Stimulated activated CD8-positive, alpha-beta memory T cell treated with anti-CD3 and anti-CD28 coated beads, Interleukin-15, amount 100 ng/mL, for 4 hours (primary cell): ENCODE measurements at regions not wholly inside any gene's neighbourhood (a gene's known extent, or its start where the extent isn't known, plus 50 kb on each side); places are given as distances from the start of the nearest gene placed in this dataset.

ENCODE experiments used
- DNase-seq, 2 donors: peaks; one replicate each; pipeline ENCODE4 v3.0.0-alpha.2; 2020; ENCODE audit warnings: low read depth in 2 of 2

- no peak for DNase-seq
These were observed 455.0 kb upstream of the GJE1 start for GRCh38 chr6:141677598-141678211.

- no peak for DNase-seq
These were observed 456.8 kb upstream of the GJE1 start for GRCh38 chr6:141675957-141676356.

- DNase-seq = no peak
These were observed 463.6 kb upstream of the GJE1 start for GRCh38 chr6:141669141-141669540.

DNA sequence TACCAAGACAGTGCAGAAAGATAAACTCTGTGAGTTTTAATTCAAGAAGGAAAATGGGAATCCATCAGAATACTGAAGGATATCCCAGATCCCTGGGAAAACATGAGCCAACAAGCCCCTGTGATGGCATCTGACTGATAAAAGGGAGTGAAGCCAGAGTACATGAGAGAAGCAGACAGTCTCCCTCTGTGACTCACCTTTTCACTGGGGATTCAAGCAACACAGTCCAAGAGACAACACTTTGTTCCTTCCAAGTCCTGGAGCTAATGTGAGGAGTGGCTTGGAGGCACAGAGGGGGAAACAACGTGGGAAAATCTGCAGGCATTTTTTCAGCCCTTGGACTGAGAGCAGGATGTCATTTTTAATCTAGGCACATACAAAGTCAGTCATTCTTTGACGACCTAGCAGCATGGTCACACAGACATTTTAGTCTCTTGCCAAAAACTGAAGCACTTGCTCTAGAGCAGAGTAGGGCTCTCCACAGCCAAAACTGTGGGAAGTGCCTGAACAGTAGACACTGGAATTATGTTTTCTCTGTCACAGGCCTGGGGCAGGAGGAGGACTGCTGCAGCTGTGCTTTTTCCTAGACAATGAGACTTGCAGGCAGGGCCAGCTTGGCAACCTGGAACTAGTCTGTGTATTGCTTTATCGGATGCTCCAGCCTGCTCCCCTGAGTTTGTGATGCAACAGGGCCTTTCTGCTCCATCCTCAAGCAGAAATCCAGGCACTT, 465.0 kb upstream of the GJE1 start:
- DNase-seq = no peak

GRCh38 chr6:141666187-141666586, 466.5 kb upstream of the GJE1 start:
- DNase-seq = no peak

GRCh38 chr6:141664744-141665143, 468.0 kb upstream of the GJE1 start:
- DNase-seq = no peak

- DNase-seq = no peak
These were observed 473.1 kb upstream of the GJE1 start for GRCh38 chr6:141659582-141659981.

DNA sequence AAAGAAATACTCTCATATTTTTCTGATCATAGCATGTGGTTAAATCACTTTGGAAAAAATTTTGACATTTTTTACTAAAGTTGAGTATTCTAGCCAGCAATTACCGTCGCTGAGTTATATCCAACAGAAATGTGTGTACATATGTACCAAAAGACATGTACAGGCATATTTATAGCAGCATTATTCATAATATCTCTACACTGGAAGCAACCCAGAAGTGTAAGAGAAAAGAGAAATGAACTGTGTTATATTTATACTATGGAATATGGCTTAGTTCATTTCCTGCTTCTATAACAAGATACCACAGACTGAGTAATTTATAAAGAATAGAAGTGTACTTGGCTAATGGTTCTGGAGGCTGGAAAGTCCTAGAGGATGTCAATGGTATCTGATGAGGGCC, 474.0 kb upstream of the GJE1 start:
- DNase-seq = no peak

DNA sequence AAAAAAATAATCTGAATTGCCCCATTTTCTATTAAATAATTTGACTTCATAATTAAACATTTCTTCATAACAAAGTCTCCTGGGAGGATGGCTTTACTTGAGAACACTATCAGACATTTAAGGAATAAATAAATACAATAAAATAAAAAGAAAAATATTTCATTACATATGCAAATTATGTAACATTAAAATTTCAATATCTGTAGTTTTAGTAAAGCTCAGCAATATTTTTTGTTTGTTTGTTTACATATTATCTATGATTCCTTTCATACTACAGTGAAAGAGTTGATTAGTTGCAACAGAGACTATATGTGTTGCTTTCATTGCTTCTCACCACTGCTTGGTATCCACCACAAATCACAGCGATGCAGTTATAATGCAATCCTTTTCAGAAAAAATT, 474.9 kb upstream of the GJE1 start:
- no peak for DNase-seq

DNA sequence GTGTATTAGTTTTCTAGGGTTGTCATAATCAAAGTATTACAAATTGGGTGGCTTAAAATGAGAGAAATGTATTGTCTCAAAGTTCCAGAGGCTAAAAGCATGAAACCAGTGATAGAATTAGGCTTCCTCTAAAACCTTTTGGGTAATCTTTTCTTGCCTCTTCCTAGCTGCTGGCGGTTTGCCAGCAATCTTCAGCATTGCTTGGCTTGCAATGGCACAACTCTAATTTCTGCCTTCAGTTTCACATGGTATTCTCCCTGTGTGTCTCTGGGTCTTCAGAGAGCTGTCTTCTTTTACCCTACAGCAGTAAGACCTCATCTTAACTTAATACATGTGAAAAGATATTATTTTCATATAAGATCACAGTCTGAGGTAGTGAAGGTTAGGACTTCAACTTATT, 479.1 kb upstream of the GJE1 start:
- no peak for DNase-seq

DNA sequence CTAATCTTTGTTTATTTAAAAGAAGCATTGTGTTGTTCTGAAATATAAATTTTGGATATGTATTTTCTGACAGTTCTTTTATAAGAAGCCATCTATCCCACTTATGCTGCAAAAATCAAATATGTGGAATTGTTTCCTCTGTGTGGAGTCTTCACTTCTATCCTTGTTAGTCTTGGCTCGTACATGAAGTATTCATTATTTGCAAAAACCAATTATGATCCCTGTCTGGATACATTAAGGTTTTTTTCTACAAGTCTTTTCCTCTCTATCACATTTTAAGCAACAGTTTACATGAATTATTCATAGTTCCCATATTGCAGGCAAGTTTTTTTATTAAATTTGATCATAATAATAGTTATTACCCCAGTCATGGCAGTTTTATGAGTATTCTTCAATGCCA, 490.8 kb upstream of the GJE1 start:
- no peak for DNase-seq

DNA sequence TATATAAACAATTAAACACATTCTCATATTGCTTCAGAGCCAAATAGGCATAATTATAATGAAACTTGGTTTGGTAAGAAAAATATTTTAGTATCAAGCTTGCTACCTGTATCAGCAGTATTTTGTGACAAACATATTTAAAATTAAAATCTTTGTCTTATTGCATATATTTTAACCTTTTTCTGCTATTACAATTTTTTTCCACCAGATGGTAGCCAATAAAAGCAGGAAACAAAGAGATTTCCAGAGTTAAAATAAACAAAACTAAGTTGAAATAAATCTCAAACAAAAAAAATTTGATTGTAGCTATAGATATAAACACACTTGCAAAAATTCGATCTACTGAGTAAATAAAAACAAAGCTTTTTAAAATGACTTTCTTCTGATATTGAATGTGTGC, 491.3 kb upstream of the GJE1 start:
- DNase-seq = no peak

- no peak for DNase-seq
These were observed 497.1 kb upstream of the GJE1 start for GRCh38 chr6:141635621-141636020.

DNA sequence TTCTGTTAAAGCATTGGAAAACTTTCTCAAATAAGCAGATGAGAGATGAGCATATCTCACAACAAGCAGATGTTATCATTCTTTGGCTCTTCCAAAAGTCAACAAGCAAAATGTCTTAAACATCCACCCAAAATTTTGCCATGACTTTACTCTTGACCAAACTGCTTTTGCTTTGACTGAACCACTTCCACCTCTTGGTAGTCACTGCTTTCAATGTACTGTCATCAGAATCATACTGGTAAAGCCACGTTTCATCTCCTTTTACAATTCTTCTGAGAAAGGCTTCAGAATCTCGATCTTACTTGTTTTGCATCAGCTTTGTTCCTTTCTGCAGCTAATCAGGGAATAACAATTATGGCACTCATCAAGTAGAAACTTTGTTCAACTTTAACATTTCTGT, 498.5 kb upstream of the GJE1 start:
- no peak for DNase-seq

- no peak for DNase-seq
These were observed 508.4 kb upstream of the GJE1 start for GRCh38 chr6:141624301-141624700.

DNA sequence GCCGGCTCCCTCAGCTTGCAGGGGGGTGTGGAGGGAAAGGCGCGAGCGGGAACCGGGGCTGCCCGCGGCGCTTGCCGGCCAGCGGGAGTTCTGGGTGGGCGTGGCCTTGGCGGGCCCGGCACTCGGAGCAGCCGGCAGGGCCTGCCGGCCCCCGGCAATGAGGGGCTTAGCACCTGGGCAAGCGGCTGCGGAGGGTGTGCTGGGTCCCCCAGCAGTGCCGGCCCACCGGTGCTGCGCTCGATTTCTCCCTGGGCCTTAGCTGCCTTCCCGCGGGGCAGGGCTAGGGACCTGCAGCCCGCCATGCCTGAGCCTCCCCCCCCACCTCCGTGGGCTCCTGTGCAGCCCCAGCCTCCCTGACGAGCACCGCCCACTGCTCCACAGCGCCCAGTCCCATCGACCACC, 514.5 kb upstream of the GJE1 start:
- no peak for DNase-seq

DNA sequence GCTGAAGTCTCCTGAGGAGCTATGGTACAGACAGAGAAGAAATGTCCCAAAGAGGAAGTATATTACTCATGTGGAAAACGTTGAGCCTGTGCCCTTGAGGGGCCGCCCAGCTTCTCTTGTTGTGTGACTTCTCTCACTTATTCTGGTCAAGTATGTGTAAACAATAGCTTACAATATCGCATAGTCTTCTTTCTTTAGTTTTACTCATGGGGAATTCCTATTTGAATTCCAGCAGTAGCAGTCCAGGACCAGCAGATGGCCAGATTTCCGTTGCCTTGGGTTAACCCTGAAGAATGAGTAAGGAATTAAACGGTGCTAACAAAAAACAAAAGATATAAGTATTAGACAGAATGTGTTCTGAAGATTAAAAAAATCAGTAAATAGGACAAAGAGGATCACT, 522.0 kb upstream of the GJE1 start:
- no peak for DNase-seq

DNA sequence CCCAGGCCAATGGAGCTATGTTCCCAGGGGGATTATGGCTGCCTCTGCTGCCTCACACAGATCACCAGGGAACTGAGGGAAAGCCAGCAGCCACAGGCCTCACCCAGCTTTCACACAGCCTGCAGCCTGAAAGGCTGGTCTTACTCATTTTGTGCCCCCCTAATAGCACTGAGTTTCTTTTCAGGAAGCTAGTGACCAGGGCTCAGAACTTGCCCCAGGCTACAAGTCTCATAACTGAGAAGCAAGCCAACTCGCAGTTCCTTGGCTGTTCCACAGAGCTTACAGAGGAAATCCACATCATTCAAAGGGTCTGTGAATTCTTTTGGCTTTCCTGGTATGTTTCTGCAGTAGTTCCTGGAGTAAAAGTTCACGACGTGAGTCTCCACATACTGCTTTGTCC, 524.8 kb upstream of the GJE1 start:
- DNase-seq = no peak

DNA sequence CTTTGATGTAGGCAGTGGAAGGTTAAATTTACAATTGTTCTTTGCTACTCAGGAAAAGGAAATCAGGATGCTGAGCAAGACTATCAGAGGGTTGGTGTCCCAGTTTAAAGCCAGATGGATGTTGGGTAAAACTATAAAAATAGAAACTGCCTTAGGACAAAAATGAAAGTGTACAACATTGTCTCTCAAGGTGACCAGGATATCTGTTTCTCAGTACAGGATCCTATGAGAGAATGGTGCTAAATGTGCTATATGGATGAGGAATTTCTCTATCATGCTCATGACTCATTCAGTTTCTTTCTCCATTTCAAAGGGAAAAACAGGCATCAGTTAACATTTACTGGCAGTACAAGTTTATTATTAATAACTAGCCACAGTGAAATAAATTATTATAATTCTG, 534.2 kb upstream of the GJE1 start:
- DNase-seq = no peak

DNA sequence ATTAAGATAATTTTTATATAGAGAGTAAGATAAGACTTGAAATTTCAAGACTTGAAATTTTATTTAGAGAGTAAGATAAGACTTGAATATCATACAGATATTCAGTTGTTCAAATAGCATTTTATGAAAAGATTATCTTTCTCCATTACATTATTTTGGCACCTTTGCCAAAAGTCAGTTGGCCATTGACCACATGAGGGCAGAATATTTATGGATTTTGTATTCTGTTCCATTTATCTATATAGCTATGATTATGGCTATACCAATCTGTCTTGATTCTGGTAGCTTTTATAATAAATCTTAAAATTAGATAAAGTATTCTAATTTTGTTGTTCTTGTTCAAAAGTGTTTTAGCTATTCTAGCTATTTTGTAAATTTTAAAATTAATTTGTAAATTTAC, 537.9 kb upstream of the GJE1 start:
- no peak for DNase-seq

DNA sequence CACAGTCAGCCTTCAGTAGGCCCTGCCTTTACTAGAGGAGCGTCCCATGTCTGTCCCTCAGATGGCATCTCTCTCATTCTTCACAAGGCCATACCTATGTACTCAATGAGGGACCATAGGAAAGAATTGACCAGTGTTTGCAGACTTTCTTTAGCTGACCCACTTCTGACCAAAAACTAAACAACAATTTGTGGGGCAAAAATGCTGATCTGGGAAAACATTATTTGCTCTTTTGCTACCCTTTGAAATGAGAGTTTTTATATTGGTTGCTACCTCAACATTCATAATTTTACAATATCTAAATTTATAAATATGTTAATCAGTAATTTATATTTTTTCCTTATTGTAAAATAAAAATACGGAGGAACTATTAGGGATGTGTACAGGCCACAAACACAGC, 539.4 kb upstream of the GJE1 start:
- DNase-seq = no peak

DNA sequence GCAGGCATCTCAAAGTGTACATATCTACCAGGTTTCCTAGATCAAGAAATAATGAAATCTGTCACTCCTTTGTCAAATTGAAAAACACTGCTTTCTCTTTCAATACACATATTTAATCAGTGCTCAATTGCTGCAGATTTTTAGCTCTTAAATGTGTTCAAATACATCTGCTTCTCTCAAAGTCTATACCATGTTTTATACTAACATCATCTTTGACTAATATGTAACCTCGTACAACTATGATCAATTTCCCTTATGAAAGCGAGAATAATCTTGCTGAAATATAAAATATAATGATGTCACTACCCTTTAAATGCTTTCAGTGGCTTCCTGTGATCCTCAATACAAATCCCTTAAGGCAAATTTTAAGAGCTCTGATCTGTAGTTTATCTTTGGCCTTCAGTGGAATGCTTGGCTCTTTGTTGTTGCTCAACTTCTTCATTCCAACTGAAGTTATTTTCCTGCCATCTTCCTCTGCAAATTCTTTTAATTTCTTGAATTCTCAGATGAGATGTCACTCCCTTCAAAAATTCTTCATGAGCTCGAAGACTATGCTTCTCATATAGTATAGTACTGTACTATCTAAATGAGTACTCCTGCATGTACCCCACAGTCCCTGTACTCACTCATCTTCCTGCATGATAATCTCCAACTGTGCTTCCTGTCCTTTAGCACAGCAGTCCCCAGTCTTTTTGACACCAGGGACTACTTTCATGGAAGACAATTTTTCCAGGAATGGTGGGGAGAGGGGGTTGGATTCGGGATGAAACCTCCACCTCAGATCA, 545.1 kb upstream of the GJE1 start:
- DNase-seq = no peak

- no peak for DNase-seq
These were observed 551.7 kb upstream of the GJE1 start for GRCh38 chr6:141580988-141581552.
